ENCODE measurements at regions not wholly inside any gene's neighbourhood (a gene's known extent, or its start where the extent isn't known, plus 50 kb on each side); places are given as distances from the start of the nearest gene placed in this dataset.

DNA sequence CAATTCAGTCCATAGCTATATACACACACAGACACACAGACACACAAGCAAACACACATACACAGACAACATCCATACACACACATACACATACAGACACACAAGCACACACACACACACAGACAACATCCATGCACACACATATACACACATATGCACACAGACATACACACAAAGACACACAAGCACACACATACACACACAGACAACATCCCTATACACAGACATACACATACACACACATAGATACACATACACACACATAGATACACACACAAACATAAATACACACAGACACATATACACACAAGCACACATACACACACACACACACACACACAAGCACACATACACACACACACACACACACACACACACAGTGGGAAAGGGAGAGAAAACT, 254.8 kb downstream of the VRK1 start:
- TF ChIP-seq, protein P1, sequence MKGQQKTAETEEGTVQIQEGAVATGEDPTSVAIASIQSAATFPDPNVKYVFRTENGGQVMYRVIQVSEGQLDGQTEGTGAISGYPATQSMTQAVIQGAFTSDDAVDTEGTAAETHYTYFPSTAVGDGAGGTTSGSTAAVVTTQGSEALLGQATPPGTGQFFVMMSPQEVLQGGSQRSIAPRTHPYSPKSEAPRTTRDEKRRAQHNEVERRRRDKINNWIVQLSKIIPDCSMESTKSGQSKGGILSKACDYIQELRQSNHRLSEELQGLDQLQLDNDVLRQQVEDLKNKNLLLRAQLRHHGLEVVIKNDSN (IDR thresholded peaks at IDR 0.05) = no peak
- TF ChIP-seq TAF1 (IDR thresholded peaks at IDR 0.05; ENCODE audit: low read depth) (no peak), RAD21 (IDR thresholded peaks at IDR 0.05; ENCODE audit: low read depth) (no peak), CREB1 (IDR thresholded peaks at IDR 0.05; ENCODE audit: low read depth) (no peak), YY1 (IDR thresholded peaks at IDR 0.05; ENCODE audit: low read depth) (no peak), EP300 (IDR thresholded peaks at IDR 0.05; ENCODE audit: borderline replicate concordance) (no peak), CEBPB (IDR thresholded peaks at IDR 0.05) (no peak), ZBTB7A (IDR thresholded peaks at IDR 0.05; ENCODE audit: low read depth) (no peak)
- TF ChIP-seq, protein P2, sequence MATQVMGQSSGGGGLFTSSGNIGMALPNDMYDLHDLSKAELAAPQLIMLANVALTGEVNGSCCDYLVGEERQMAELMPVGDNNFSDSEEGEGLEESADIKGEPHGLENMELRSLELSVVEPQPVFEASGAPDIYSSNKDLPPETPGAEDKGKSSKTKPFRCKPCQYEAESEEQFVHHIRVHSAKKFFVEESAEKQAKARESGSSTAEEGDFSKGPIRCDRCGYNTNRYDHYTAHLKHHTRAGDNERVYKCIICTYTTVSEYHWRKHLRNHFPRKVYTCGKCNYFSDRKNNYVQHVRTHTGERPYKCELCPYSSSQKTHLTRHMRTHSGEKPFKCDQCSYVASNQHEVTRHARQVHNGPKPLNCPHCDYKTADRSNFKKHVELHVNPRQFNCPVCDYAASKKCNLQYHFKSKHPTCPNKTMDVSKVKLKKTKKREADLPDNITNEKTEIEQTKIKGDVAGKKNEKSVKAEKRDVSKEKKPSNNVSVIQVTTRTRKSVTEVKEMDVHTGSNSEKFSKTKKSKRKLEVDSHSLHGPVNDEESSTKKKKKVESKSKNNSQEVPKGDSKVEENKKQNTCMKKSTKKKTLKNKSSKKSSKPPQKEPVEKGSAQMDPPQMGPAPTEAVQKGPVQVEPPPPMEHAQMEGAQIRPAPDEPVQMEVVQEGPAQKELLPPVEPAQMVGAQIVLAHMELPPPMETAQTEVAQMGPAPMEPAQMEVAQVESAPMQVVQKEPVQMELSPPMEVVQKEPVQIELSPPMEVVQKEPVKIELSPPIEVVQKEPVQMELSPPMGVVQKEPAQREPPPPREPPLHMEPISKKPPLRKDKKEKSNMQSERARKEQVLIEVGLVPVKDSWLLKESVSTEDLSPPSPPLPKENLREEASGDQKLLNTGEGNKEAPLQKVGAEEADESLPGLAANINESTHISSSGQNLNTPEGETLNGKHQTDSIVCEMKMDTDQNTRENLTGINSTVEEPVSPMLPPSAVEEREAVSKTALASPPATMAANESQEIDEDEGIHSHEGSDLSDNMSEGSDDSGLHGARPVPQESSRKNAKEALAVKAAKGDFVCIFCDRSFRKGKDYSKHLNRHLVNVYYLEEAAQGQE (IDR thresholded peaks at IDR 0.05; ENCODE audit: low read depth) = no peak
- TF ChIP-seq, protein P3, sequence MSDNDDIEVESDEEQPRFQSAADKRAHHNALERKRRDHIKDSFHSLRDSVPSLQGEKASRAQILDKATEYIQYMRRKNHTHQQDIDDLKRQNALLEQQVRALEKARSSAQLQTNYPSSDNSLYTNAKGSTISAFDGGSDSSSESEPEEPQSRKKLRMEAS (IDR thresholded peaks at IDR 0.05) = no peak
